AG08396 (cell line): ENCODE measurements at regions not wholly inside any gene's neighbourhood (a gene's known extent, or its start where the extent isn't known, plus 50 kb on each side); places are given as distances from the start of the nearest gene placed in this dataset.
A peak's percentile ranks its signal among the peaks of the same experiment; 100 is the strongest.

ENCODE experiments used
- DNase-seq: peaks from one replicate; pipeline ENCODE4 v3.0.0; 2012; ENCODE audit warnings: low spot score, mixed read lengths

- no peak for DNase-seq
Measured at GRCh38 chr4:14880805-14881204, 121.5 kb upstream of the CPEB2 start.

GRCh38 chr4:14883166-14883565 is 119.1 kb upstream of the CPEB2 start:
- DNase-seq, result no peak

- no peak for DNase-seq
Measured at GRCh38 chr4:14883661-14884060, 118.6 kb upstream of the CPEB2 start.

- no peak for DNase-seq
Measured at GRCh38 chr4:14887842-14888433, 114.3 kb upstream of the CPEB2 start.

GRCh38 chr4:14888790-14889572 is 113.3 kb upstream of the CPEB2 start:
- no peak for DNase-seq

- no peak for DNase-seq
Measured at GRCh38 chr4:14892563-14892962, 109.7 kb upstream of the CPEB2 start.

- DNase-seq, result no peak
Measured at GRCh38 chr4:14893713-14894112, 108.6 kb upstream of the CPEB2 start.

GRCh38 chr4:14894392-14895292 is 107.6 kb upstream of the CPEB2 start:
- DNase-seq, result no peak

- DNase-seq, result no peak
Measured at GRCh38 chr4:14896656-14897175, 105.6 kb upstream of the CPEB2 start.

GRCh38 chr4:14897217-14897616 is 105.1 kb upstream of the CPEB2 start:
- no peak for DNase-seq

GRCh38 chr4:14898989-14899388 is 103.3 kb upstream of the CPEB2 start:
- no peak for DNase-seq

GRCh38 chr4:14902342-14902741 is 99.9 kb upstream of the CPEB2 start:
- no peak for DNase-seq

- no peak for DNase-seq
Measured at GRCh38 chr4:14903321-14903720, 99.0 kb upstream of the CPEB2 start.

GRCh38 chr4:14906805-14907204 is 95.5 kb upstream of the CPEB2 start:
- no peak for DNase-seq

- no peak for DNase-seq
Measured at GRCh38 chr4:14908635-14909034, 93.6 kb upstream of the CPEB2 start.

GRCh38 chr4:14910411-14910810 is 91.9 kb upstream of the CPEB2 start:
- DNase-seq, result no peak

GRCh38 chr4:14912426-14912825 is 89.9 kb upstream of the CPEB2 start:
- DNase-seq, result no peak

- no peak for DNase-seq
Measured at GRCh38 chr4:14915018-14915417, 87.3 kb upstream of the CPEB2 start.

GRCh38 chr4:14916554-14917297 is 85.6 kb upstream of the CPEB2 start:
- DNase-seq, result peak; percentile 49

GRCh38 chr4:14917298-14917633 is 85.0 kb upstream of the CPEB2 start:
- no peak for DNase-seq

- no peak for DNase-seq
Measured at GRCh38 chr4:14918336-14918735, 83.9 kb upstream of the CPEB2 start.

- no peak for DNase-seq
Measured at GRCh38 chr4:14919785-14920184, 82.5 kb upstream of the CPEB2 start.
